Panc1 (cell line): ENCODE measurements at regions not wholly inside any gene's neighbourhood (a gene's known extent, or its start where the extent isn't known, plus 50 kb on each side); places are given as distances from the start of the nearest gene placed in this dataset.

Experiments used
- ATAC-seq: fragments of 200-7000 bp; cut with Tn5 transposase; 2 replicates; pipeline ENCODE4 v1.9.1; 2020; ENCODE audit warnings: mild to moderate bottlenecking, moderate library complexity
- BruUV-seq: library from RNA; stranded (reverse); fragments of 400-500 nt; replicated peaks from 2 replicates; lab custom pipeline; 2021; lab: Mats Ljungman, UMichigan
- CTCF ChIA-PET: fragments of 300-600 bp; sonication (Branson Sonifier 250); formaldehyde crosslinking; loops from one replicate; lab custom pipeline; 2022; ENCODE audit warnings: antibody characterized with exemption; lab: Charles Lee
- POLR2A ChIA-PET: fragments of 300-600 bp; sonication (Branson Sonifier 250); formaldehyde crosslinking; loops from one replicate; lab custom pipeline; 2022; ENCODE audit warnings: antibody characterized with exemption; lab: Charles Lee
- DNase-seq: peaks from one replicate; pipeline ENCODE4 v3.0.0-alpha.2; 2010; ENCODE audit warnings: low read depth, low spot score
- H3K27ac ChIP-seq: 2 replicates; pipeline ENCODE4 v1.5.1; 2011; ENCODE audit warnings: mild to moderate bottlenecking, low read length, inconsistent platforms
- H3K27me3 ChIP-seq: fragments of 200-500 bp; sonication (Bioruptor generic); 2 replicates; pipeline ENCODE4 v1.6.0; 2014; ENCODE audit warnings: low read length, inconsistent platforms; ENCODE audit not compliant: control insufficient read depth, insufficient read depth
- H3K36me3 ChIP-seq: fragments of 200-500 bp; sonication (Bioruptor generic); 2 replicates; pipeline ENCODE4 v1.5.1; 2014; ENCODE audit warnings: inconsistent platforms, mild to moderate bottlenecking, low read length, moderate library complexity; ENCODE audit not compliant: control insufficient read depth, insufficient read depth
- H3K4me1 ChIP-seq: 2 replicates; pipeline ENCODE4 v1.5.1; 2011; ENCODE audit warnings: inconsistent platforms, mild to moderate bottlenecking, low read length, moderate library complexity; ENCODE audit not compliant: control insufficient read depth, insufficient read depth
- H3K4me3 ChIP-seq, 2 experiments: 2 replicates each; pipeline ENCODE4 v1.5.1; 2011 to 2012; ENCODE audit warnings: low read depth in 2 of 2, low read length in 2 of 2, mild to moderate bottlenecking in 2 of 2, inconsistent platforms in 1 of 2, moderate library complexity in 1 of 2
- H3K9me3 ChIP-seq: fragments of 200-500 bp; sonication (Bioruptor generic); 2 replicates; pipeline ENCODE4 v1.5.1; 2014; ENCODE audit warnings: low read depth, mild to moderate bottlenecking, inconsistent platforms, low read length, moderate library complexity; ENCODE audit not compliant: control insufficient read depth, insufficient read depth
- POLR2AphosphoS5 ChIP-seq: IDR thresholded peaks from 2 replicates; pipeline ENCODE4 v1.6.1; 2012; ENCODE audit warnings: mild to moderate bottlenecking, low read depth, low read length, moderate library complexity
- SIN3A ChIP-seq: IDR thresholded peaks from 2 replicates; pipeline ENCODE4 v1.6.1; 2012; ENCODE audit warnings: low read depth, mild to moderate bottlenecking, low read length, moderate library complexity, borderline replicate concordance; ENCODE audit not compliant: insufficient read depth
- TCF7L2 ChIP-seq: IDR thresholded peaks from 2 replicates; pipeline ENCODE4 v1.6.1; 2011; ENCODE audit warnings: mild to moderate bottlenecking, low read depth, low read length, inconsistent platforms
- in situ Hi-C: cut with HindIII; loops from 2 replicates; pipeline ENCODE4 v1.10.0; 2016; ENCODE audit warnings: low sequenced_read_pairs, low pct_unique_long_range_greater_than_20kb
- intact Hi-C: fragments of 100-400 bp; cut with micrococcal nuclease; formaldehyde crosslinking; loops from one replicate; pipeline ENCODE4 v1.10.0; 2022; ENCODE audit not compliant: unreplicated experiment
- TF ChIP-seq, protein P1 (sequence below), 2 experiments: IDR thresholded peaks; 2 replicates each; pipeline ENCODE4 v1.6.1; 2011 to 2012; ENCODE audit warnings: low read depth in 2 of 2, control low read depth in 1 of 2, low read length in 1 of 2, mild to moderate bottlenecking in 1 of 2, moderate library complexity in 1 of 2; ENCODE audit not compliant: insufficient read depth in 1 of 2
- TF ChIP-seq, protein P2 (sequence below): fragments of 450-650 bp; IDR thresholded peaks from 2 replicates; pipeline ENCODE4 v1.5.1; 2017; ENCODE audit warnings: mild to moderate bottlenecking

DNA sequence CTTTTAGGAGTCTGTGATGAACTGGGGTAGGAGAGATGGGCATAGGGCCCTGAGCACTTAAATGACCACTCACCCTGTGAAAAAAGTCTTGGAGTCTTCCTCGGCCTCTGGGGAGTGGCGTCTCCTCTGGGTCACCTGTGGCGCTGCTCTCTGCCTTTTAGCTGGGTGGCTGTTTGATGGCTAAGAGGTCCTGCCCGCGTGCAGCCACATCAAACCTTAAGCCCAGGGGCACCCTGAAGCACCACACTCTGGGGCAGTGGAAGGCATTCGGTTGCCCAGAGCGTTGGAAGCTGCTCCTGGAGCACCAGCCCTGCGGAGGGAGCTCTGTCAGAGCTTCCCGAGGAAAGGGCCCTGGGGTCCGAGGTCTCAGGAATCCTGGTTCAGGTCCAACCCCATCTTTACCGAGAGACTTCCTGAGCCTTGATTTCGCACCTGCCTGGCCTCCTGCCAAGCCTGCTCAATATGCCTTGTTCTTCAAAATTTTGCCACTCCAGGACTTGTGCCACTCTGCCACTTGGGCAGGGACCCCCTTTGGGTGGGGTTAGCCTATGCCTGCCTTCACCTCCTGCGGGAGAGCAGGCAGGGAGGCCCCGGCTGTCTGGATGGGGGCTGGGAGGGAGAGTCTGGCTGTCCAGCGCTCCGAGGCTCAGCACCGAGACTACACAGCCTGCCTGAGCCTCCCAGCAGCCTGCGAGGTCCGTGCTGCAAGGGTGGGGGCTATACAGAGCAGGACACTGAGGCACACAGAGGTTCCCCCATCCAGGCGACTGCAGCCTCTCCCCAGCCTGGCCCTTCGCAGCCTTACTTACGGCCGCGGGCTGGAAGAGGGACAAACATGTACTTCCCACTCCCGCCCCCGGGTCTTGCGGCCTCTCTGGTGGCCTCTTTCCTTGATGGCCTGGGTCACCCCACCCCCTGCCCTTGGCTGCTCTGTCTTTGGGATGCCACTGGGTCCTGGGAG lies 63.4 kb upstream of the RNU6ATAC start:
- H3K9me3 ChIP-seq, result no peaks in the 10 kb centered on the region
- no peaks in the 10 kb centered on the region for H3K27me3 ChIP-seq
- POLR2A ChIA-PET, result no interaction called here
- no peaks in the 10 kb centered on the region for H3K4me1 ChIP-seq
- ATAC-seq (peak; percentile 42; the same call in 1 of the 2 replicates), DNase-seq (no peak)
- no peaks in the 10 kb centered on the region for H3K36me3 ChIP-seq
- CTCF ChIA-PET, result no interaction called here
- H3K27ac ChIP-seq, result no peak overlapping the region
- in situ Hi-C loops (no loop called here), intact Hi-C loops (no loop called here)
- no TSS peak for BruUV-seq
- no peak overlapping the region for H3K4me3 ChIP-seq
- TF ChIP-seq, protein P1, sequence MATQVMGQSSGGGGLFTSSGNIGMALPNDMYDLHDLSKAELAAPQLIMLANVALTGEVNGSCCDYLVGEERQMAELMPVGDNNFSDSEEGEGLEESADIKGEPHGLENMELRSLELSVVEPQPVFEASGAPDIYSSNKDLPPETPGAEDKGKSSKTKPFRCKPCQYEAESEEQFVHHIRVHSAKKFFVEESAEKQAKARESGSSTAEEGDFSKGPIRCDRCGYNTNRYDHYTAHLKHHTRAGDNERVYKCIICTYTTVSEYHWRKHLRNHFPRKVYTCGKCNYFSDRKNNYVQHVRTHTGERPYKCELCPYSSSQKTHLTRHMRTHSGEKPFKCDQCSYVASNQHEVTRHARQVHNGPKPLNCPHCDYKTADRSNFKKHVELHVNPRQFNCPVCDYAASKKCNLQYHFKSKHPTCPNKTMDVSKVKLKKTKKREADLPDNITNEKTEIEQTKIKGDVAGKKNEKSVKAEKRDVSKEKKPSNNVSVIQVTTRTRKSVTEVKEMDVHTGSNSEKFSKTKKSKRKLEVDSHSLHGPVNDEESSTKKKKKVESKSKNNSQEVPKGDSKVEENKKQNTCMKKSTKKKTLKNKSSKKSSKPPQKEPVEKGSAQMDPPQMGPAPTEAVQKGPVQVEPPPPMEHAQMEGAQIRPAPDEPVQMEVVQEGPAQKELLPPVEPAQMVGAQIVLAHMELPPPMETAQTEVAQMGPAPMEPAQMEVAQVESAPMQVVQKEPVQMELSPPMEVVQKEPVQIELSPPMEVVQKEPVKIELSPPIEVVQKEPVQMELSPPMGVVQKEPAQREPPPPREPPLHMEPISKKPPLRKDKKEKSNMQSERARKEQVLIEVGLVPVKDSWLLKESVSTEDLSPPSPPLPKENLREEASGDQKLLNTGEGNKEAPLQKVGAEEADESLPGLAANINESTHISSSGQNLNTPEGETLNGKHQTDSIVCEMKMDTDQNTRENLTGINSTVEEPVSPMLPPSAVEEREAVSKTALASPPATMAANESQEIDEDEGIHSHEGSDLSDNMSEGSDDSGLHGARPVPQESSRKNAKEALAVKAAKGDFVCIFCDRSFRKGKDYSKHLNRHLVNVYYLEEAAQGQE (IDR thresholded peaks at IDR 0.05; ENCODE audit: insufficient read depth in 1 of 2, low read depth in 2 of 2, low read length in 1 of 2), result no peak
- TF ChIP-seq, protein P2, sequence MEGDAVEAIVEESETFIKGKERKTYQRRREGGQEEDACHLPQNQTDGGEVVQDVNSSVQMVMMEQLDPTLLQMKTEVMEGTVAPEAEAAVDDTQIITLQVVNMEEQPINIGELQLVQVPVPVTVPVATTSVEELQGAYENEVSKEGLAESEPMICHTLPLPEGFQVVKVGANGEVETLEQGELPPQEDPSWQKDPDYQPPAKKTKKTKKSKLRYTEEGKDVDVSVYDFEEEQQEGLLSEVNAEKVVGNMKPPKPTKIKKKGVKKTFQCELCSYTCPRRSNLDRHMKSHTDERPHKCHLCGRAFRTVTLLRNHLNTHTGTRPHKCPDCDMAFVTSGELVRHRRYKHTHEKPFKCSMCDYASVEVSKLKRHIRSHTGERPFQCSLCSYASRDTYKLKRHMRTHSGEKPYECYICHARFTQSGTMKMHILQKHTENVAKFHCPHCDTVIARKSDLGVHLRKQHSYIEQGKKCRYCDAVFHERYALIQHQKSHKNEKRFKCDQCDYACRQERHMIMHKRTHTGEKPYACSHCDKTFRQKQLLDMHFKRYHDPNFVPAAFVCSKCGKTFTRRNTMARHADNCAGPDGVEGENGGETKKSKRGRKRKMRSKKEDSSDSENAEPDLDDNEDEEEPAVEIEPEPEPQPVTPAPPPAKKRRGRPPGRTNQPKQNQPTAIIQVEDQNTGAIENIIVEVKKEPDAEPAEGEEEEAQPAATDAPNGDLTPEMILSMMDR, result no peak
- no peak for TF ChIP-seq SIN3A
- TF ChIP-seq TCF7L2, result no peak
- TF ChIP-seq POLR2AphosphoS5, result no peak

DNA sequence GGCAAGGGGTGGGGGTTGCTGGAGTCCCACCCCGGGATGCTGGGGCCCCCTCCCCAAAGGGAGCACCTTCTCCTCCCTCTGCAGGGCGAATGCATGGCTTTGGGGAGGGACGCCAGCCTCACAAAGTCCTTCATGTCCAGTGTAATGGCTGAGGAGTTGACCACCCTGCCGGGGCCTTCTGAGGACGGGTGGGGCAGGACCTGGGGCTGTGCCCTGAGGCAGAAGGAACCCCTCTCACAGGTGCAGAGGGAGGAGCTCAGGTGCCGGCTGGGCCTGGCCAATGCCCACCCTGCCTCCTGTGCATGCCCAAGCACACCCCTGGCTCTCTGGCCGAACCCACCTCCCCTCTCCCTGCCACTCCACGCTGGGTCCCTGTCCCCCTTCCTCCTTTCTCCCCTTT lies 64.3 kb upstream of the RNU6ATAC start:
- no TSS peak for BruUV-seq
- DNase-seq (no peak), ATAC-seq (no peak)
- Histone ChIP-seq H3K9me3 (no peaks in the 10 kb centered on the region), H3K27ac (no peak overlapping the region), H3K36me3 (no peaks in the 10 kb centered on the region), H3K4me3 (no peak overlapping the region), H3K4me1 (no peaks in the 10 kb centered on the region), H3K27me3 (no peaks in the 10 kb centered on the region)
- TF ChIP-seq TCF7L2, result no peak
- TF ChIP-seq, protein P1 (IDR thresholded peaks at IDR 0.05; ENCODE audit: insufficient read depth in 1 of 2, low read depth in 2 of 2, low read length in 1 of 2), result no peak
- intact Hi-C loops (no loop called here), in situ Hi-C loops (no loop called here)
- POLR2A ChIA-PET, result no interaction called here
- CTCF ChIA-PET, result no interaction called here
